GM23338 (cell line): ENCODE measurements at regions not wholly inside any gene's neighbourhood (a gene's known extent, or its start where the extent isn't known, plus 50 kb on each side); places are given as distances from the start of the nearest gene placed in this dataset.

Experiments used
- ATAC-seq: fragments of 200-7000 bp; cut with Tn5 transposase; 3 replicates; pipeline ENCODE4 v1.9.1; 2020
- DNase-seq: peaks from one replicate; pipeline ENCODE4 v3.0.0-alpha.2; 2015; ENCODE audit warnings: low spot score
- H2AFZ ChIP-seq: fragments of 200-600 bp; sonication (generic); 2 replicates; pipeline ENCODE4 v1.8.0; 2016; ENCODE audit warnings: antibody characterized with exemption, mild to moderate bottlenecking, moderate library complexity
- H3F3A ChIP-seq: fragments of 200-600 bp; sonication (generic); replicated peaks from 2 replicates; pipeline ENCODE4 v1.8.0; 2017; ENCODE audit warnings: antibody characterized with exemption, mixed run types, low read depth
- H3K27ac ChIP-seq: fragments of 200-600 bp; sonication (generic); 2 replicates; pipeline ENCODE4 v1.6.1; 2016; ENCODE audit warnings: low read depth
- H3K27me3 ChIP-seq: fragments of 200-600 bp; sonication (generic); 2 replicates; pipeline ENCODE4 v1.8.0; 2016; ENCODE audit warnings: mild to moderate bottlenecking, mixed run types, moderate library complexity; ENCODE audit not compliant: insufficient read depth
- H3K36me3 ChIP-seq: fragments of 200-600 bp; sonication (generic); 2 replicates; pipeline ENCODE4 v1.8.0; 2016; ENCODE audit warnings: mild to moderate bottlenecking; ENCODE audit not compliant: insufficient read depth
- H3K4me1 ChIP-seq: fragments of 200-600 bp; sonication (generic); 2 replicates; pipeline ENCODE4 v1.8.0; 2016; ENCODE audit warnings: mild to moderate bottlenecking, moderate library complexity; ENCODE audit not compliant: insufficient read depth
- H3K4me2 ChIP-seq: fragments of 200-600 bp; sonication (generic); 2 replicates; pipeline ENCODE4 v1.7.1; 2017; ENCODE audit warnings: mixed run types
- H3K4me3 ChIP-seq: fragments of 200-600 bp; sonication (generic); 2 replicates; pipeline ENCODE4 v1.6.1; 2016; ENCODE audit warnings: mixed run types
- H3K79me2 ChIP-seq: fragments of 200-600 bp; sonication (generic); replicated peaks from 2 replicates; pipeline ENCODE4 v1.8.0; 2017; ENCODE audit warnings: mild to moderate bottlenecking; ENCODE audit not compliant: insufficient read depth
- H3K9me2 ChIP-seq: fragments of 200-600 bp; sonication (generic); 2 replicates; pipeline ENCODE4 v1.8.0; 2017; ENCODE audit not compliant: insufficient read depth
- H4K20me1 ChIP-seq: fragments of 200-600 bp; sonication (generic); replicated peaks from 2 replicates; pipeline ENCODE4 v1.8.0; 2017; ENCODE audit warnings: mild to moderate bottlenecking; ENCODE audit not compliant: insufficient read depth
- H3K27ac Mint-ChIP-seq: 2 replicates; pipeline ENCODE4 v1.8.0; 2020; ENCODE audit warnings: inconsistent platforms, mild to moderate bottlenecking, moderate library complexity, mixed read lengths
- H3K27me3 Mint-ChIP-seq: 3 replicates; pipeline ENCODE4 v1.8.0; 2022; ENCODE audit warnings: low read depth, mild to moderate bottlenecking, moderate library complexity, mixed read lengths, inconsistent platforms; ENCODE audit not compliant: insufficient read depth, poor library complexity
- H3K36me3 Mint-ChIP-seq: 3 replicates; pipeline ENCODE4 v1.8.0; 2021; ENCODE audit warnings: low read depth, mild to moderate bottlenecking, inconsistent platforms, moderate library complexity, mixed read lengths
- H3K4me1 Mint-ChIP-seq: 3 replicates; pipeline ENCODE4 v1.8.0; 2020; ENCODE audit warnings: mild to moderate bottlenecking, inconsistent platforms, mixed read lengths
- H3K4me3 Mint-ChIP-seq: 3 replicates; pipeline ENCODE4 v1.8.0; 2021; ENCODE audit warnings: moderate library complexity, mild to moderate bottlenecking, inconsistent platforms, mixed read lengths
- H3K9me3 Mint-ChIP-seq: 3 replicates; pipeline ENCODE4 v1.8.0; 2020; ENCODE audit warnings: moderate library complexity, mild to moderate bottlenecking, inconsistent platforms, mixed read lengths
- CREB1 ChIP-seq: fragments of 250-450 bp; sonication (Bioruptor Pico); IDR thresholded peaks from 2 replicates; pipeline ENCODE4 v1.5.0; 2020; ENCODE audit warnings: low read depth, mild to moderate bottlenecking, moderate library complexity
- ETS1 ChIP-seq: IDR thresholded peaks from 2 replicates; pipeline ENCODE4 v1.6.1; 2016; ENCODE audit warnings: antibody characterized with exemption
- EZH2 ChIP-seq: fragments of 200-600 bp; sonication (generic); IDR thresholded peaks from one replicate; pipeline ENCODE4 v1.8.0; 2017; ENCODE audit warnings: antibody characterized with exemption, mild to moderate bottlenecking, low read depth; ENCODE audit not compliant: unreplicated experiment
- EZH2phosphoT487 ChIP-seq: fragments of 200-600 bp; sonication (generic); IDR thresholded peaks from one replicate; pipeline ENCODE4 v1.8.1; 2018; ENCODE audit warnings: antibody characterized with exemption; ENCODE audit not compliant: unreplicated experiment
- JUNB ChIP-seq: IDR thresholded peaks from one replicate; pipeline ENCODE4 v1.6.1; 2016; ENCODE audit warnings: antibody characterized with exemption; ENCODE audit not compliant: unreplicated experiment
- NANOG ChIP-seq: IDR thresholded peaks from 2 replicates; pipeline ENCODE4 v1.6.1; 2016; ENCODE audit warnings: antibody characterized with exemption, borderline replicate concordance
- POLR2AphosphoS5 ChIP-seq: IDR thresholded peaks from 2 replicates; pipeline ENCODE4 v1.6.1; 2016; ENCODE audit warnings: antibody characterized with exemption, low read depth
- STAT1 ChIP-seq: IDR thresholded peaks from one replicate; pipeline ENCODE4 v1.6.1; 2016; ENCODE audit warnings: antibody characterized with exemption; ENCODE audit not compliant: unreplicated experiment
- ZNF114 ChIP-seq: fragments of 250-450 bp; sonication (Bioruptor Pico); IDR thresholded peaks from 2 replicates; pipeline ENCODE4 v1.5.0; 2020; ENCODE audit warnings: mild to moderate bottlenecking, moderate library complexity
- ZNF331 ChIP-seq: fragments of 250-450 bp; sonication (Bioruptor Pico); IDR thresholded peaks from 2 replicates; pipeline ENCODE4 v1.5.0; 2020; ENCODE audit warnings: low read depth, mild to moderate bottlenecking, moderate library complexity
- ZNF462 ChIP-seq: fragments of 250-450 bp; sonication (Bioruptor Pico); IDR thresholded peaks from 2 replicates; pipeline ENCODE4 v1.5.0; 2020; ENCODE audit warnings: mild to moderate bottlenecking, moderate library complexity
- TF ChIP-seq, protein P1 (sequence below): IDR thresholded peaks from one replicate; pipeline ENCODE4 v1.6.1; 2018; ENCODE audit warnings: antibody characterized with exemption; ENCODE audit not compliant: unreplicated experiment
- TF ChIP-seq, protein P2 (sequence below), 2 experiments: fragments of 200-600 bp in 1 of 2; sonication (generic) in 1 of 2; conservative IDR thresholded peaks; 2 replicates each; pipeline versions ENCODE4 v1.5.1 to v1.6.1; 2016 to 2017; ENCODE audit warnings: antibody characterized with exemption in 2 of 2, low read depth in 2 of 2, mild to moderate bottlenecking in 2 of 2, moderate library complexity in 1 of 2

- Mint-ChIP-seq H3K27ac (no peak overlapping the region), H3K4me1 (no peaks in the 10 kb centered on the region), H3K27me3 (peaks cover 2% of the 10 kb centered on the region), H3K9me3 (no peaks in the 10 kb centered on the region), H3K36me3 (no peaks in the 10 kb centered on the region), H3K4me3 (no peak overlapping the region)
- H3K27ac ChIP-seq, result no peak overlapping the region
- no peaks in the 10 kb centered on the region for H3F3A ChIP-seq
- no peaks in the 10 kb centered on the region for H3K36me3 ChIP-seq
- no peaks in the 10 kb centered on the region for H3K27me3 ChIP-seq
- no peaks in the 10 kb centered on the region for H4K20me1 ChIP-seq
- H3K4me2 ChIP-seq, result no peak overlapping the region
- ATAC-seq (no peak), DNase-seq (no peak)
- H3K4me3 ChIP-seq, result no peak overlapping the region
- no peak overlapping the region for H2AFZ ChIP-seq
- H3K4me1 ChIP-seq, result no peaks in the 10 kb centered on the region
- TF ChIP-seq EZH2phosphoT487 (no peak), NANOG (no peak), EZH2 (no peak), ZNF331 (no peak), ZNF462 (CRISPR knock-in tag) (no peak), JUNB (no peak), STAT1 (no peak), ETS1 (no peak), POLR2AphosphoS5 (no peak), CREB1 (CRISPR knock-in tag) (no peak), ZNF114 (CRISPR knock-in tag) (no peak)
- TF ChIP-seq, protein P1, sequence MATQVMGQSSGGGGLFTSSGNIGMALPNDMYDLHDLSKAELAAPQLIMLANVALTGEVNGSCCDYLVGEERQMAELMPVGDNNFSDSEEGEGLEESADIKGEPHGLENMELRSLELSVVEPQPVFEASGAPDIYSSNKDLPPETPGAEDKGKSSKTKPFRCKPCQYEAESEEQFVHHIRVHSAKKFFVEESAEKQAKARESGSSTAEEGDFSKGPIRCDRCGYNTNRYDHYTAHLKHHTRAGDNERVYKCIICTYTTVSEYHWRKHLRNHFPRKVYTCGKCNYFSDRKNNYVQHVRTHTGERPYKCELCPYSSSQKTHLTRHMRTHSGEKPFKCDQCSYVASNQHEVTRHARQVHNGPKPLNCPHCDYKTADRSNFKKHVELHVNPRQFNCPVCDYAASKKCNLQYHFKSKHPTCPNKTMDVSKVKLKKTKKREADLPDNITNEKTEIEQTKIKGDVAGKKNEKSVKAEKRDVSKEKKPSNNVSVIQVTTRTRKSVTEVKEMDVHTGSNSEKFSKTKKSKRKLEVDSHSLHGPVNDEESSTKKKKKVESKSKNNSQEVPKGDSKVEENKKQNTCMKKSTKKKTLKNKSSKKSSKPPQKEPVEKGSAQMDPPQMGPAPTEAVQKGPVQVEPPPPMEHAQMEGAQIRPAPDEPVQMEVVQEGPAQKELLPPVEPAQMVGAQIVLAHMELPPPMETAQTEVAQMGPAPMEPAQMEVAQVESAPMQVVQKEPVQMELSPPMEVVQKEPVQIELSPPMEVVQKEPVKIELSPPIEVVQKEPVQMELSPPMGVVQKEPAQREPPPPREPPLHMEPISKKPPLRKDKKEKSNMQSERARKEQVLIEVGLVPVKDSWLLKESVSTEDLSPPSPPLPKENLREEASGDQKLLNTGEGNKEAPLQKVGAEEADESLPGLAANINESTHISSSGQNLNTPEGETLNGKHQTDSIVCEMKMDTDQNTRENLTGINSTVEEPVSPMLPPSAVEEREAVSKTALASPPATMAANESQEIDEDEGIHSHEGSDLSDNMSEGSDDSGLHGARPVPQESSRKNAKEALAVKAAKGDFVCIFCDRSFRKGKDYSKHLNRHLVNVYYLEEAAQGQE, result no peak
- TF ChIP-seq, protein P2, sequence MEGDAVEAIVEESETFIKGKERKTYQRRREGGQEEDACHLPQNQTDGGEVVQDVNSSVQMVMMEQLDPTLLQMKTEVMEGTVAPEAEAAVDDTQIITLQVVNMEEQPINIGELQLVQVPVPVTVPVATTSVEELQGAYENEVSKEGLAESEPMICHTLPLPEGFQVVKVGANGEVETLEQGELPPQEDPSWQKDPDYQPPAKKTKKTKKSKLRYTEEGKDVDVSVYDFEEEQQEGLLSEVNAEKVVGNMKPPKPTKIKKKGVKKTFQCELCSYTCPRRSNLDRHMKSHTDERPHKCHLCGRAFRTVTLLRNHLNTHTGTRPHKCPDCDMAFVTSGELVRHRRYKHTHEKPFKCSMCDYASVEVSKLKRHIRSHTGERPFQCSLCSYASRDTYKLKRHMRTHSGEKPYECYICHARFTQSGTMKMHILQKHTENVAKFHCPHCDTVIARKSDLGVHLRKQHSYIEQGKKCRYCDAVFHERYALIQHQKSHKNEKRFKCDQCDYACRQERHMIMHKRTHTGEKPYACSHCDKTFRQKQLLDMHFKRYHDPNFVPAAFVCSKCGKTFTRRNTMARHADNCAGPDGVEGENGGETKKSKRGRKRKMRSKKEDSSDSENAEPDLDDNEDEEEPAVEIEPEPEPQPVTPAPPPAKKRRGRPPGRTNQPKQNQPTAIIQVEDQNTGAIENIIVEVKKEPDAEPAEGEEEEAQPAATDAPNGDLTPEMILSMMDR (conservative IDR thresholded peaks at IDR 0.05; ENCODE audit: low read depth in 2 of 2), result no peak
- no peaks in the 10 kb centered on the region for H3K79me2 ChIP-seq
- peaks cover 23% of the 10 kb centered on the region; the same call in 1 of the 2 replicates for H3K9me2 ChIP-seq
Observed at GRCh38 chr12:13371367-13371766, 174.8 kb downstream of the EMP1 start.
